ENCODE measurements at regions not wholly inside any gene's neighbourhood (a gene's known extent, or its start where the extent isn't known, plus 50 kb on each side); places are given as distances from the start of the nearest gene placed in this dataset.

DNA sequence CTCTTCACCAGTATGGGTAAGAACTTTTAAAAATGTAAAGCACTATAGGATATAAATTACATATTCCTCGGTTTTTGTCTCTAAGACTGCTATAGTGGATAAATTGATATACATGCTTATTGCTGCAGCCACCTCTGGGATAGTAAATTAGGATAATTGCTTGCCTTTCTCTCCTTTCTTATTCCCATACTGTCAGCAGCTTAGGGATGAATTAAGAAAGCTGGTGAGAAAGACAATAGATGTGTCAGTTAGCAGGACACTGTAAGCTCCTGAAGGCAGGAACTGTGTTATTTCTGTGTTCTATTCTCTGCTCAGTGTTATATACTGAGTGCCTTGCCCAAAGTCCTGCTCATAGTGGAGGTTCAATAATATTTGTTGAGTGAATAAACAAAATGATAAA, 828.6 kb upstream of the ACVR2A start:
- no peaks in the 10 kb centered on the region for H4K20me1 ChIP-seq (ENCODE audit: control insufficient read depth, insufficient read depth, low read length, poor library complexity, severe bottlenecking)
- H3K9me3 ChIP-seq (ENCODE audit: control extremely low read depth in 1 of 3, control insufficient read depth in 2 of 3, insufficient read depth in 1 of 3, low read length in 2 of 3) = no peaks in the 10 kb centered on the region
- ATAC-seq (ENCODE audit: low read depth) (no peak), DNase-seq (no peak)
- Mint-ChIP-seq H3K9me3 (ENCODE audit: insufficient read depth) (no peaks in the 10 kb centered on the region), H3K4me3 (no peak overlapping the region), H3K27ac (no peak overlapping the region), H3K4me1 (no peaks in the 10 kb centered on the region), H3K27me3 (no peaks in the 10 kb centered on the region)
- H3K4me1 ChIP-seq (ENCODE audit: control insufficient read depth in 2 of 2, insufficient read depth in 2 of 2, low read length in 2 of 2) = no peaks in the 10 kb centered on the region
- H3K4me3 ChIP-seq (ENCODE audit: control extremely low read depth in 1 of 5, extremely low read depth in 1 of 5, insufficient read depth in 1 of 5, low read depth in 2 of 5, low read length in 4 of 5) = no peak overlapping the region
- TF ChIP-seq CTCF (IDR thresholded peaks at IDR 0.05) (no peak), EZH2 (IDR thresholded peaks at IDR 0.05; ENCODE audit: borderline replicate concordance, insufficient read depth, low read depth, low read length, poor library complexity, severe bottlenecking) (no peak)
- ChIA-PET POLR2A (no interaction called here), CTCF (no interaction called here)
- H3K36me3 ChIP-seq (replicated peaks in 1 of 2; ENCODE audit: control extremely low read depth in 1 of 2, control insufficient read depth in 1 of 2, extremely low read depth in 1 of 2, insufficient read depth in 2 of 2, low read length in 1 of 2) = no peaks in the 10 kb centered on the region
- no peak overlapping the region for H3K27ac ChIP-seq (ENCODE audit: low read length in 2 of 2)
- WGBS (ENCODE audit: insufficient coverage) = no CpG with 5 or more reads among the region's 1 CpG
- H3K9ac ChIP-seq (ENCODE audit: low read length) = no peak overlapping the region
- H3K79me2 ChIP-seq (ENCODE audit: control insufficient read depth, insufficient read depth, low read length) = no peaks in the 10 kb centered on the region
- intact Hi-C loops (cut with micrococcal nuclease) = no loop called here
- no peak overlapping the region for H3K4me2 ChIP-seq (replicated peaks; ENCODE audit: low read depth, low read length, poor library complexity, severe bottlenecking)
- H2AFZ ChIP-seq (ENCODE audit: insufficient read depth, low read depth, low read length, poor library complexity, severe bottlenecking) = no peak overlapping the region
- no peaks in the 10 kb centered on the region for H3K27me3 ChIP-seq (replicated peaks in 1 of 4; ENCODE audit: control extremely low read depth in 1 of 4, control insufficient read depth in 3 of 4, insufficient read depth in 4 of 4, low read length in 3 of 4)

- DNase-seq (no peak), ATAC-seq (ENCODE audit: low read depth) (no peak)
- no CpG with 5 or more reads among the region's 1 CpG for WGBS (ENCODE audit: insufficient coverage)
- no peaks in the 10 kb centered on the region for H3K79me2 ChIP-seq (ENCODE audit: control insufficient read depth, insufficient read depth, low read length)
- H3K4me3 ChIP-seq (ENCODE audit: control extremely low read depth in 1 of 5, extremely low read depth in 1 of 5, insufficient read depth in 1 of 5, low read depth in 2 of 5, low read length in 4 of 5) = no peak overlapping the region
- H3K27ac ChIP-seq (ENCODE audit: low read length in 2 of 2) = no peak overlapping the region
- TF ChIP-seq EZH2 (IDR thresholded peaks at IDR 0.05; ENCODE audit: borderline replicate concordance, insufficient read depth, low read depth, low read length, poor library complexity, severe bottlenecking) = no peak
- TF ChIP-seq CTCF (IDR thresholded peaks at IDR 0.05) = no peak
- POLR2A ChIA-PET = no interaction called here
- H3K9me3 ChIP-seq (ENCODE audit: control extremely low read depth in 1 of 3, control insufficient read depth in 2 of 3, insufficient read depth in 1 of 3, low read length in 2 of 3) = no peaks in the 10 kb centered on the region
- no peaks in the 10 kb centered on the region for H3K9me3 Mint-ChIP-seq (ENCODE audit: insufficient read depth)
- no peaks in the 10 kb centered on the region for H3K27me3 ChIP-seq (replicated peaks in 1 of 4; ENCODE audit: control extremely low read depth in 1 of 4, control insufficient read depth in 3 of 4, insufficient read depth in 4 of 4, low read length in 3 of 4)
- H3K9ac ChIP-seq (ENCODE audit: low read length) = no peak overlapping the region
- no peaks in the 10 kb centered on the region for H3K4me1 Mint-ChIP-seq
- H3K4me1 ChIP-seq (ENCODE audit: control insufficient read depth in 2 of 2, insufficient read depth in 2 of 2, low read length in 2 of 2) = no peaks in the 10 kb centered on the region
- H3K27me3 Mint-ChIP-seq = no peaks in the 10 kb centered on the region
- H4K20me1 ChIP-seq (ENCODE audit: control insufficient read depth, insufficient read depth, low read length, poor library complexity, severe bottlenecking) = no peaks in the 10 kb centered on the region
- H3K4me3 Mint-ChIP-seq = no peak overlapping the region
- no peak overlapping the region for H3K27ac Mint-ChIP-seq
- intact Hi-C loops (cut with micrococcal nuclease) = no loop called here
- no peaks in the 10 kb centered on the region for H3K36me3 ChIP-seq (replicated peaks in 1 of 2; ENCODE audit: control extremely low read depth in 1 of 2, control insufficient read depth in 1 of 2, extremely low read depth in 1 of 2, insufficient read depth in 2 of 2, low read length in 1 of 2)
- H2AFZ ChIP-seq (ENCODE audit: insufficient read depth, low read depth, low read length, poor library complexity, severe bottlenecking) = no peak overlapping the region
- CTCF ChIA-PET = no interaction called here
- H3K4me2 ChIP-seq (replicated peaks; ENCODE audit: low read depth, low read length, poor library complexity, severe bottlenecking) = no peak overlapping the region
These were observed 829.2 kb upstream of the ACVR2A start for GRCh38 chr2:147015591-147015990.
